Upper lobe of left lung (tissue), 4 donors: ENCODE measurements at regions not wholly inside any gene's neighbourhood (a gene's known extent, or its start where the extent isn't known, plus 50 kb on each side); places are given as distances from the start of the nearest gene placed in this dataset.

Source experiments
- EP300 ChIP-seq, 4 donors: sonication (generic); formaldehyde crosslinking; IDR thresholded peaks; one replicate each; pipeline ENCODE4 v1.5.1; 2017; ENCODE audit warnings: antibody characterized with exemption in 4 of 4, control low read depth in 2 of 4
- POLR2A ChIP-seq, 4 donors: fragments of 450-650 bp; IDR thresholded peaks; one replicate each; pipeline ENCODE4 v1.5.1; 2016 to 2017; ENCODE audit warnings: antibody characterized with exemption in 4 of 4, mild to moderate bottlenecking in 2 of 4
- TF ChIP-seq, protein P1 (sequence below), 6 experiments: fragments of 450-650 bp in 4 of 6; fragments of 200-600 bp in 2 of 6; sonication (generic) in 2 of 6; IDR thresholded peaks; one replicate each; pipeline ENCODE4 v1.5.1; 2016 to 2019; ENCODE audit warnings: antibody characterized with exemption in 6 of 6

DNA sequence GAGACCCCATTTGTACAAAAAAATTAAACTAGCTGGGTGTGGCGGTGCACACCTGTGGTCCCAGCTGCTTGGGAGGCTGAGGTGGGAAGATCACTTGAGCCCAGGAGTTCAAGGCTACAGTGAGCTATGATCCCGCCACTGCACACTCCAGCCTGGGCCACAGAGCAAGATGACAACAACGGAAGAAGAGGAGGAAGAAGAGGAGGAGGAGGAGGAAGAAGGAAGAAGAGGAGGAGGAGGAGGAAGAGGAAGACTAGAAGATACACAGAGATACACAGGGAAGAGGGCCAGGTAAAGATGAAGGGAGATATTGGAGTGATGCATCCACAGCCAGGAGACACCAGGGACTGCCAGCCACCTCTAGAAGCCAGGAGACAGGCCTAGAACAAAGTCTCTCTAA, 75.7 kb upstream of the PTER start:
- TF ChIP-seq, protein P1, sequence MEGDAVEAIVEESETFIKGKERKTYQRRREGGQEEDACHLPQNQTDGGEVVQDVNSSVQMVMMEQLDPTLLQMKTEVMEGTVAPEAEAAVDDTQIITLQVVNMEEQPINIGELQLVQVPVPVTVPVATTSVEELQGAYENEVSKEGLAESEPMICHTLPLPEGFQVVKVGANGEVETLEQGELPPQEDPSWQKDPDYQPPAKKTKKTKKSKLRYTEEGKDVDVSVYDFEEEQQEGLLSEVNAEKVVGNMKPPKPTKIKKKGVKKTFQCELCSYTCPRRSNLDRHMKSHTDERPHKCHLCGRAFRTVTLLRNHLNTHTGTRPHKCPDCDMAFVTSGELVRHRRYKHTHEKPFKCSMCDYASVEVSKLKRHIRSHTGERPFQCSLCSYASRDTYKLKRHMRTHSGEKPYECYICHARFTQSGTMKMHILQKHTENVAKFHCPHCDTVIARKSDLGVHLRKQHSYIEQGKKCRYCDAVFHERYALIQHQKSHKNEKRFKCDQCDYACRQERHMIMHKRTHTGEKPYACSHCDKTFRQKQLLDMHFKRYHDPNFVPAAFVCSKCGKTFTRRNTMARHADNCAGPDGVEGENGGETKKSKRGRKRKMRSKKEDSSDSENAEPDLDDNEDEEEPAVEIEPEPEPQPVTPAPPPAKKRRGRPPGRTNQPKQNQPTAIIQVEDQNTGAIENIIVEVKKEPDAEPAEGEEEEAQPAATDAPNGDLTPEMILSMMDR (IDR thresholded peaks at IDR 0.05): no peak
- TF ChIP-seq EP300 (IDR thresholded peaks at IDR 0.05): no peak
- TF ChIP-seq POLR2A (IDR thresholded peaks at IDR 0.05): no peak
